Endothelial cell of umbilical vein (primary cell): ENCODE measurements at regions not wholly inside any gene's neighbourhood (a gene's known extent, or its start where the extent isn't known, plus 50 kb on each side); places are given as distances from the start of the nearest gene placed in this dataset.

Source experiments
- BruUV-seq: library from RNA; stranded (reverse); fragments of 400-500 nt; replicated peaks from 2 replicates; lab custom pipeline; 2021; lab: Mats Ljungman, UMichigan
- CTCF ChIA-PET: fragments of 300-600, 350-600 bp; sonication (Branson Sonifier 250); formaldehyde crosslinking; loops from one replicate; lab custom pipeline; 2021; ENCODE audit warnings: antibody characterized with exemption, inconsistent platforms; lab: Charles Lee
- POLR2A ChIA-PET: fragments of 300-600, 350-600 bp; sonication (Branson Sonifier 250); formaldehyde crosslinking; loops from one replicate; lab custom pipeline; 2021; ENCODE audit warnings: antibody characterized with exemption, inconsistent platforms; lab: Charles Lee
- DNase-seq: peaks from one replicate; pipeline ENCODE4 v3.0.0-alpha.2; 2011; ENCODE audit warnings: low read depth, low spot score
- FAIRE-seq: peaks from 2 replicates; lab custom pipeline; 2011; peaks lifted over from hg19 to GRCh38; lab: Jason Lieb, UNC
- H2AFZ ChIP-seq: 2 replicates; pipeline ENCODE4 v1.6.0; 2012; ENCODE audit warnings: low read depth, low read length, control low read depth, inconsistent platforms
- H3K27ac ChIP-seq: 2 replicates; pipeline ENCODE4 v1.5.1; 2011; ENCODE audit warnings: low read depth, mild to moderate bottlenecking, control low read depth, low read length, moderate library complexity; ENCODE audit not compliant: insufficient read depth
- H3K27me3 ChIP-seq, 2 experiments: 2 replicates each; pipeline versions ENCODE4 v1.6.0 to v1.6.1; 2011; ENCODE audit warnings: low read length in 2 of 2, mixed read lengths in 1 of 2; ENCODE audit not compliant: control insufficient read depth in 2 of 2, insufficient read depth in 2 of 2
- H3K36me3 ChIP-seq, 2 experiments: 2 replicates in 1 of 2; 3 replicates in 1 of 2; pipeline ENCODE4 v1.5.1; 2011; ENCODE audit warnings: low read length in 2 of 2, mild to moderate bottlenecking in 1 of 2, moderate library complexity in 1 of 2; ENCODE audit not compliant: control insufficient read depth in 2 of 2, insufficient read depth in 2 of 2; ENCODE audit errors: extremely low read depth in 1 of 2
- H3K4me1 ChIP-seq: 3 replicates; pipeline ENCODE4 v1.5.1; 2011; ENCODE audit warnings: mild to moderate bottlenecking, low read length; ENCODE audit not compliant: control insufficient read depth, insufficient read depth; ENCODE audit errors: extremely low read depth
- H3K4me2 ChIP-seq: 2 replicates; pipeline ENCODE4 v1.6.1; 2011; ENCODE audit warnings: low read length, control low read depth, mixed read lengths; ENCODE audit not compliant: insufficient read depth
- H3K4me3 ChIP-seq, 3 experiments: fragments of 200-600 bp in 1 of 3; sonication (generic), shearing (Covaris generic) in 1 of 3; replicated peaks in 1 of 3; 2 replicates each; pipeline ENCODE4 v1.5.1; 2011 to 2016; ENCODE audit warnings: control low read depth in 3 of 3, low read length in 3 of 3, mild to moderate bottlenecking in 2 of 3, inconsistent platforms in 1 of 3, low read depth in 1 of 3, moderate library complexity in 1 of 3; ENCODE audit not compliant: insufficient read depth in 1 of 3
- H3K79me2 ChIP-seq: 2 replicates; pipeline ENCODE4 v1.6.0; 2012; ENCODE audit warnings: low read length, inconsistent platforms; ENCODE audit not compliant: control insufficient read depth, insufficient read depth
- H3K9ac ChIP-seq: replicated peaks from 2 replicates; pipeline ENCODE3; 2011; ENCODE audit warnings: low read length, control low read depth; ENCODE audit not compliant: insufficient read depth; ENCODE audit errors: extremely low read depth
- H3K9me1 ChIP-seq: replicated peaks from 3 replicates; pipeline ENCODE4 v1.6.0; 2011; ENCODE audit warnings: mild to moderate bottlenecking, low read length; ENCODE audit not compliant: control insufficient read depth, insufficient read depth; ENCODE audit errors: extremely low read depth
- H3K9me3 ChIP-seq: replicated peaks from 2 replicates; pipeline ENCODE4 v1.5.1; 2012; ENCODE audit warnings: low read length, inconsistent platforms; ENCODE audit not compliant: control insufficient read depth, insufficient read depth
- H4K20me1 ChIP-seq: replicated peaks from 2 replicates; pipeline ENCODE3; 2011; ENCODE audit warnings: mild to moderate bottlenecking, low read length; ENCODE audit not compliant: control insufficient read depth, insufficient read depth; ENCODE audit errors: extremely low read depth
- CTCF ChIP-seq, 2 donors: IDR thresholded peaks; 1 replicate in 1 of 2; 2 replicates in 1 of 2; pipeline ENCODE4 v1.5.1; 2011; ENCODE audit warnings: low read length in 2 of 2, mild to moderate bottlenecking in 2 of 2, moderate library complexity in 2 of 2, control low read depth in 1 of 2, inconsistent platforms in 1 of 2, low read depth in 1 of 2; ENCODE audit not compliant: insufficient read depth in 1 of 2; ENCODE audit errors: extremely low read depth in 1 of 2
- EZH2 ChIP-seq: IDR thresholded peaks from 2 replicates; pipeline ENCODE4 v1.6.1; 2012; ENCODE audit warnings: borderline replicate concordance, low read depth, mild to moderate bottlenecking, moderate library complexity, low read length, inconsistent platforms; ENCODE audit not compliant: severe bottlenecking
- FOS ChIP-seq: IDR thresholded peaks from 2 replicates; pipeline ENCODE4 v1.6.1; 2011; ENCODE audit warnings: mild to moderate bottlenecking, low read length, moderate library complexity, borderline replicate concordance; ENCODE audit not compliant: insufficient read depth
- GATA2 ChIP-seq: IDR thresholded peaks from 2 replicates; pipeline ENCODE4 v1.7.0; 2011; ENCODE audit warnings: low read depth, mild to moderate bottlenecking, moderate library complexity, mixed read lengths, low read length; ENCODE audit not compliant: insufficient read length, insufficient read depth
- JUN ChIP-seq: IDR thresholded peaks from 2 replicates; pipeline ENCODE4 v1.6.1; 2011; ENCODE audit warnings: borderline replicate concordance, low read depth; ENCODE audit not compliant: insufficient read length, insufficient read depth
- MAX ChIP-seq: IDR thresholded peaks from 2 replicates; pipeline ENCODE4 v1.6.1; 2011; ENCODE audit not compliant: insufficient read depth, insufficient read length
- MYC ChIP-seq: IDR thresholded peaks from one replicate; pipeline ENCODE4 v1.6.1; 2011; ENCODE audit warnings: mild to moderate bottlenecking, low read depth, low read length
- POLR2A ChIP-seq: IDR thresholded peaks from 2 replicates; pipeline ENCODE4 v1.6.1; 2012; ENCODE audit warnings: low read depth, mild to moderate bottlenecking, control low read depth, low read length
- POLR2AphosphoS5 ChIP-seq: IDR thresholded peaks from 2 replicates; pipeline ENCODE4 v1.6.1; 2012; ENCODE audit warnings: low read depth, mild to moderate bottlenecking, control low read depth, low read length, moderate library complexity; ENCODE audit not compliant: insufficient read depth
- dilution Hi-C: fragments of 300-500 bp; cut with MboI; formaldehyde crosslinking; loops from one replicate; pipeline ENCODE4 v1.15.0; 2019; ENCODE audit warnings: low sequenced_read_pairs; ENCODE audit not compliant: extremely low pct_ligation_motif_present
- intact Hi-C: fragments of 100-400 bp; cut with micrococcal nuclease; formaldehyde crosslinking; loops from one replicate; pipeline ENCODE4 v1.10.0; 2022

- Histone ChIP-seq H3K4me3 (no peak overlapping the region), H3K27me3 (no peaks in the 10 kb centered on the region), H2AFZ (no peak overlapping the region), H4K20me1 (no peaks in the 10 kb centered on the region), H3K36me3 (no peaks in the 10 kb centered on the region), H3K79me2 (no peaks in the 10 kb centered on the region), H3K4me1 (peaks cover 7% of the 10 kb centered on the region), H3K4me2 (no peak overlapping the region), H3K9ac (no peak overlapping the region), H3K27ac (no peak overlapping the region), H3K9me3 (no peaks in the 10 kb centered on the region), H3K9me1 (no peaks in the 10 kb centered on the region)
- dilution Hi-C loops (no loop called here), intact Hi-C loops (no loop called here)
- TF ChIP-seq EZH2 (no peak), CTCF (IDR thresholded peaks at IDR 0.05; ENCODE audit: extremely low read depth in 1 of 2, insufficient read depth in 1 of 2, low read depth in 1 of 2, low read length in 2 of 2) (no peak), MYC (no peak), POLR2A (no peak), POLR2AphosphoS5 (no peak), GATA2 (no peak)
- POLR2A ChIA-PET: no interaction called here
- DNase-seq (no peak), FAIRE-seq (no peak)
- CTCF ChIA-PET: no interaction called here
- no TSS peak for BruUV-seq
Observed at GRCh38 chr4:155612074-155612473, 54.6 kb upstream of the GUCY1A1 start.

GRCh38 chr4:155611501-155611900, 55.1 kb upstream of the GUCY1A1 start:
- H3K4me2 ChIP-seq: no peak overlapping the region
- TF ChIP-seq POLR2AphosphoS5 (no peak), POLR2A (no peak), EZH2 (no peak), JUN (no peak), MYC (no peak), CTCF (IDR thresholded peaks at IDR 0.05; ENCODE audit: extremely low read depth in 1 of 2, insufficient read depth in 1 of 2, low read depth in 1 of 2, low read length in 2 of 2) (no peak), FOS (no peak), GATA2 (no peak), MAX (no peak)
- no peak overlapping the region for H3K4me3 ChIP-seq
- CTCF ChIA-PET: no interaction called here
- BruUV-seq: no TSS peak
- H3K9ac ChIP-seq: no peak overlapping the region
- H3K9me3 ChIP-seq: no peaks in the 10 kb centered on the region
- no peak overlapping the region for H3K27ac ChIP-seq
- intact Hi-C loops: no loop called here
- POLR2A ChIA-PET: no interaction called here
- no peak for FAIRE-seq
- no peaks in the 10 kb centered on the region for H3K27me3 ChIP-seq
- DNase-seq: no peak
- H3K36me3 ChIP-seq: no peaks in the 10 kb centered on the region
- H3K9me1 ChIP-seq: no peaks in the 10 kb centered on the region
- no peaks in the 10 kb centered on the region for H3K79me2 ChIP-seq
- H2AFZ ChIP-seq: no peak overlapping the region
- dilution Hi-C loops: no loop called here
- peaks cover 7% of the 10 kb centered on the region for H3K4me1 ChIP-seq
- no peaks in the 10 kb centered on the region for H4K20me1 ChIP-seq
